GM10248 (cell line): ENCODE measurements at regions not wholly inside any gene's neighbourhood (a gene's known extent, or its start where the extent isn't known, plus 50 kb on each side); places are given as distances from the start of the nearest gene placed in this dataset.

Source experiments
- CTCF ChIA-PET: fragments of 300-600 bp; sonication (Branson Sonifier 250); formaldehyde crosslinking; extraction: SDS; loops from one replicate; lab custom pipeline; 2021; ENCODE audit warnings: antibody characterized with exemption; lab: Yijun Ruan, JAX
- POLR2A ChIA-PET: fragments of 350-650 bp; sonication (Branson Sonifier 250); formaldehyde crosslinking; extraction: SDS; loops from one replicate; lab custom pipeline; 2020; ENCODE audit warnings: antibody characterized with exemption; lab: Yijun Ruan, JAX
- DNase-seq: peaks from one replicate; pipeline ENCODE4 v3.0.0; 2012; ENCODE audit errors: extremely low spot score
- TF ChIP-seq, protein P1 (sequence below): IDR thresholded peaks from 2 replicates; pipeline ENCODE4 v1.5.1; 2012; ENCODE audit warnings: mild to moderate bottlenecking, low read depth; ENCODE audit errors: extremely low read depth, missing control alignments, control extremely low read depth

DNA sequence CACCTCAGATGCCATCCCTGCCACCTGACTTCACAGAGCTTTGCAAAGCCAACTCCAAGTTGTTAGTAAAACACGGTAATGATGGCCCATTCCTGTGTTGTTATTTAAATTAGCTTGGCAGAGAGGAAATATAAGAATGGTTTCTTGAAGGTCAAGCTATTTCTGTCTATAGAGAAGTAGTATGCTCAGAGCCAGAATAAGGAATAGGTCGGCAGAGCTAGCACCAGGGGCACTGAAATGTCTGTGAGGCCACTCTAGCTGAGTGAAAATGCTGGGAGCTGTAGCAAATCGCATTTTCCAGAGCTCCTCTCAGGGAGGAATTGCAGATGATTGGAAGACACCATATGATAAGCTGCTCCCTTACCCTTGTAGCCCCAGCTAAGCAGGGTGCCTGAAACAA is 615.4 kb upstream of the NR3C2 start:
- TF ChIP-seq, protein P1, sequence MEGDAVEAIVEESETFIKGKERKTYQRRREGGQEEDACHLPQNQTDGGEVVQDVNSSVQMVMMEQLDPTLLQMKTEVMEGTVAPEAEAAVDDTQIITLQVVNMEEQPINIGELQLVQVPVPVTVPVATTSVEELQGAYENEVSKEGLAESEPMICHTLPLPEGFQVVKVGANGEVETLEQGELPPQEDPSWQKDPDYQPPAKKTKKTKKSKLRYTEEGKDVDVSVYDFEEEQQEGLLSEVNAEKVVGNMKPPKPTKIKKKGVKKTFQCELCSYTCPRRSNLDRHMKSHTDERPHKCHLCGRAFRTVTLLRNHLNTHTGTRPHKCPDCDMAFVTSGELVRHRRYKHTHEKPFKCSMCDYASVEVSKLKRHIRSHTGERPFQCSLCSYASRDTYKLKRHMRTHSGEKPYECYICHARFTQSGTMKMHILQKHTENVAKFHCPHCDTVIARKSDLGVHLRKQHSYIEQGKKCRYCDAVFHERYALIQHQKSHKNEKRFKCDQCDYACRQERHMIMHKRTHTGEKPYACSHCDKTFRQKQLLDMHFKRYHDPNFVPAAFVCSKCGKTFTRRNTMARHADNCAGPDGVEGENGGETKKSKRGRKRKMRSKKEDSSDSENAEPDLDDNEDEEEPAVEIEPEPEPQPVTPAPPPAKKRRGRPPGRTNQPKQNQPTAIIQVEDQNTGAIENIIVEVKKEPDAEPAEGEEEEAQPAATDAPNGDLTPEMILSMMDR, result no peak
- POLR2A ChIA-PET, result no interaction called here
- CTCF ChIA-PET, result interaction anchor here (2.1 kb wide), 1 partner anchor 9 kb away, joined by 5 read pairs; no protein-coding TSS in a partner anchor
- no peak for DNase-seq

DNA sequence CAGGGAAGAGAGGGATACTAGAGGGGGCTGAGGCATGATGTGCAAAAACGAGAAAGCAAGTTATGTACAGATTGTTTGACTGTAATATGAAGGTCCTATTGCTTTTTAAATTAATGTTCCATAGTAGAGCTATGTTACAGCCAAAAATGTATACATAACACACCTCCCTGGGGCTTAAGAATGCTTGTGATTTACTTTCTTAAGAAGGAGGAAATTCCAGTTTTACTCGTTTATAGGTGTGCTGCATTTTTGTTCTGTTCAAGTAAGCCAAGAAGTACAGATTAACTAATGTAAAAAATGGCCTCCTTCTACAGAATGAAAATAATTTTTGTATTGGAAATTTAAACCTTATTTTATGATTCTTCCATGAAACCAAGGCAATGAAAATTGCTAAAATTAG is 614.4 kb upstream of the NR3C2 start:
- no peak for DNase-seq
- ChIA-PET POLR2A (no interaction called here), CTCF (no interaction called here)
- TF ChIP-seq, protein P1, result no peak

DNA sequence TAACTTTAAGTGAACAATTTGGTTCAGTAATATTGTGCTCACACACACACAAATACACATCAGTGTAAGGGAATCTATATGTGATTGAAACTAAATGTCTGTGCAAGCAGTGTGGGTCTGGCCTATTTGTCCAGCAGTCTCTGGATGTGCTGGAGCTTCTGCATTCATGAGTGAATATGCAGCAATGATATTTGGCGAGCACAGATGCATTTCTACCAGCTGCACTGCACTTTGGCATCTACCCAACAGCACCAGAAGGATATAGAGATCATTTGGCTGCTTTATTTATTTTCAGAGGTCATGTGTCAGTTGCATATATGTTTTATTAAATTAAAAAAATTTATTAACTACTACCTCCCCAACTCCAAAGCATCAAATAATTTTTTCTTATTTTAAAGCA is 613.4 kb upstream of the NR3C2 start:
- POLR2A ChIA-PET, result no interaction called here
- CTCF ChIA-PET, result no interaction called here
- TF ChIP-seq, protein P1, result no peak
- DNase-seq, result no peak

DNA sequence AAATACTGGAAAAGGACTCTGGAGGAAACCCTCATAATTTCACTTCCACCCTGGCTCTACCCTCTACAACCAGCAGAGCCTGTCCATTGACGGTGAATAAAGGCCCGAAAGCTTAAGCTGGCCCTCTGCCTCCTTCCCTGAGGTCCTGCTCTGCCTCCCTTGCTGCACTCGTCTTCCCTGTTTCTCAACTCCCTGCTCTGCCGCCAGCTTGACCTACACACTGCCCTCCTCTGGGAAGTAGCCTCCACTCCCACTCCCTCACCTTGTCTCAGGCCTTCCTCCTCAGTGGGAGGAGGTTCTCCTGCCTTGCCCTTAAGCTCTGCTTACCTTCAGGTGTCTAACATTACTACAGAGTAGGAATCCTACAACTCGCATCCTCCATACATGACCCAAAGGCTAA is 608.6 kb upstream of the NR3C2 start:
- ChIA-PET POLR2A (no interaction called here), CTCF (interaction anchor here (1.0 kb wide), 1 partner anchor 19 kb away, joined by 3 read pairs; no protein-coding TSS in a partner anchor)
- DNase-seq, result no peak
- TF ChIP-seq, protein P1, result no peak

DNA sequence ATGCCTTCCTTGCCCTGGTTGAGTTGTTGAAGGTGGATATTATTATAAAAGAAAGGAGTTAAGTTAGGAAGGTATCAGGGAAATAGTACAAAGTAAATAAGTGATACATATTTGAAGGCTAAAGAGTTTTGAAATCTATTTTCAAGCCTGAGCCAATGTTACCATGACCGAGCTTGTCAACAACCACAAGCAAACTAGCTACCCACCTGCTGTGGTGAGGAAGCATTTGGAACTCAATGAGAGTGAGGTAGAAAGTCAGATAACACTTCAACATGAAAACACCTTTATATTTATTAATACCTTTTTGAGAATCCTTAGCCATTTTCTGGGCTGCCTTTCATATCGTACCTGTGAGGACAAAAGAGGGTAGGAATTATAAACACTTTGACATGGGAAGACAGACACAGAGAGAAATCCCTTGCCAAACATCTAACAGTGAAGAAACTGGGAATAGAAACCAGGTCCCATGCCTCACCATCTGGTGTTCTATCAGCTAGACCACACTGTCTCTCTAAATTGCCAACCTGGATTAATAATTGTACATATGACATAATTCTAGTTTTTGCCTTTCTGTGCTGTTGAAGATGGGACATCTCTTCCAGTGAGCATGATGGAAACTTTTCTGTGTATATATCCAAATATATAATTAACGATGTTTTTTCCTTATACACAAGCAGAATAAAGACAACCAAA is 606.4 kb upstream of the NR3C2 start:
- CTCF ChIA-PET, result interaction anchor here (1.0 to 1.9 kb wide), 4 partner anchors 10 to 42 kb away, joined by 3 to 5 read pairs (median 4); no protein-coding TSS in a partner anchor
- DNase-seq, result no peak
- POLR2A ChIA-PET, result no interaction called here
- TF ChIP-seq, protein P1, result no peak

DNA sequence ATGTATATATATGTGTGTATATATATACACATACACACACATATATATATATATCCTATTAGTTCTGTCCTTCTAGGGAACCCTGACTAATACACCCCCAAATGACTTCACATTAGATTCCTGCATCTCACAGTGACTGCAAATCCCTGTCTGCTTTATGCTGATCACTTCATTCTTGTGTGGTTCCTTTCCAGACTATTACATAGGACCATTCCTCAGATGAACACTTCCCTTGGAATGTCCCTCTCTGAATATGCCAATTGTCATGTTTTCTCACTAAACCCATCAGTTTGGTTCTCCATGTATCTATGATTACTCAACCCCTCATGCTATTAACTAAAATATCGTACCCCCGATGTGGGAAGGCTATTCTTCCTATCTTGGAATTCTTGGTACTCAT is 605.2 kb upstream of the NR3C2 start:
- ChIA-PET POLR2A (no interaction called here), CTCF (no interaction called here)

More for the DNA sequence above, 605.2 kb upstream of the NR3C2 start:
- no peak for DNase-seq
- TF ChIP-seq, protein P1, result no peak
